Panc1 (cell line): ENCODE measurements at regions not wholly inside any gene's neighbourhood (a gene's known extent, or its start where the extent isn't known, plus 50 kb on each side); places are given as distances from the start of the nearest gene placed in this dataset.

Experiments
- CTCF ChIP-seq: fragments of 450-650 bp; IDR thresholded peaks from 2 replicates; pipeline ENCODE4 v1.5.1; 2017; ENCODE audit warnings: mild to moderate bottlenecking
- POLR2AphosphoS5 ChIP-seq: IDR thresholded peaks from 2 replicates; pipeline ENCODE4 v1.6.1; 2012; ENCODE audit warnings: mild to moderate bottlenecking, low read depth, low read length, moderate library complexity
- SIN3A ChIP-seq: IDR thresholded peaks from 2 replicates; pipeline ENCODE4 v1.6.1; 2012; ENCODE audit warnings: low read depth, mild to moderate bottlenecking, low read length, moderate library complexity, borderline replicate concordance; ENCODE audit not compliant: insufficient read depth
- TCF7L2 ChIP-seq: IDR thresholded peaks from 2 replicates; pipeline ENCODE4 v1.6.1; 2011; ENCODE audit warnings: mild to moderate bottlenecking, low read depth, low read length, inconsistent platforms
- TF ChIP-seq, protein P1 (sequence below), 2 experiments: IDR thresholded peaks; 2 replicates each; pipeline ENCODE4 v1.6.1; 2011 to 2012; ENCODE audit warnings: low read depth in 2 of 2, control low read depth in 1 of 2, low read length in 1 of 2, mild to moderate bottlenecking in 1 of 2, moderate library complexity in 1 of 2; ENCODE audit not compliant: insufficient read depth in 1 of 2

DNA sequence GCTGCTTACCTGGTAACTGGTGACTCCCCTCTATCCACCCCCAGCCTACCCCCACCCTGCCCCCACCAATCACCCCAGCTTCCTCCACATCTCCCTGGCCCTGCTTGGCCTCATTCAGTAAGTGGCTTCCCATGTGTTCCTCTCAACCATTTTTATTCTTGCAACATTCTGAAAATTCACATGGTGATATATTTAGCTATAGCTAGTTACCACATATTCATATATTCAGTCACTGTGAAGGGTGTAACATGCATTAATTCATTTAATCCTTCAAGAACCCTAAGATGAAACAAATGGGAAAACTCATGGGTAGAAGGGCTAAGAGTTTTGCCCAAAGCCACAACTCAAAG, 95.4 kb upstream of the CEP85L start:
- no peak for TF ChIP-seq CTCF
- TF ChIP-seq, protein P1, sequence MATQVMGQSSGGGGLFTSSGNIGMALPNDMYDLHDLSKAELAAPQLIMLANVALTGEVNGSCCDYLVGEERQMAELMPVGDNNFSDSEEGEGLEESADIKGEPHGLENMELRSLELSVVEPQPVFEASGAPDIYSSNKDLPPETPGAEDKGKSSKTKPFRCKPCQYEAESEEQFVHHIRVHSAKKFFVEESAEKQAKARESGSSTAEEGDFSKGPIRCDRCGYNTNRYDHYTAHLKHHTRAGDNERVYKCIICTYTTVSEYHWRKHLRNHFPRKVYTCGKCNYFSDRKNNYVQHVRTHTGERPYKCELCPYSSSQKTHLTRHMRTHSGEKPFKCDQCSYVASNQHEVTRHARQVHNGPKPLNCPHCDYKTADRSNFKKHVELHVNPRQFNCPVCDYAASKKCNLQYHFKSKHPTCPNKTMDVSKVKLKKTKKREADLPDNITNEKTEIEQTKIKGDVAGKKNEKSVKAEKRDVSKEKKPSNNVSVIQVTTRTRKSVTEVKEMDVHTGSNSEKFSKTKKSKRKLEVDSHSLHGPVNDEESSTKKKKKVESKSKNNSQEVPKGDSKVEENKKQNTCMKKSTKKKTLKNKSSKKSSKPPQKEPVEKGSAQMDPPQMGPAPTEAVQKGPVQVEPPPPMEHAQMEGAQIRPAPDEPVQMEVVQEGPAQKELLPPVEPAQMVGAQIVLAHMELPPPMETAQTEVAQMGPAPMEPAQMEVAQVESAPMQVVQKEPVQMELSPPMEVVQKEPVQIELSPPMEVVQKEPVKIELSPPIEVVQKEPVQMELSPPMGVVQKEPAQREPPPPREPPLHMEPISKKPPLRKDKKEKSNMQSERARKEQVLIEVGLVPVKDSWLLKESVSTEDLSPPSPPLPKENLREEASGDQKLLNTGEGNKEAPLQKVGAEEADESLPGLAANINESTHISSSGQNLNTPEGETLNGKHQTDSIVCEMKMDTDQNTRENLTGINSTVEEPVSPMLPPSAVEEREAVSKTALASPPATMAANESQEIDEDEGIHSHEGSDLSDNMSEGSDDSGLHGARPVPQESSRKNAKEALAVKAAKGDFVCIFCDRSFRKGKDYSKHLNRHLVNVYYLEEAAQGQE (IDR thresholded peaks at IDR 0.05; ENCODE audit: insufficient read depth in 1 of 2, low read depth in 2 of 2, low read length in 1 of 2) = no peak
- TF ChIP-seq POLR2AphosphoS5 = no peak
- TF ChIP-seq TCF7L2 = no peak
- no peak for TF ChIP-seq SIN3A
